IMR-90 (cell line): ENCODE measurements at regions not wholly inside any gene's neighbourhood (a gene's known extent, or its start where the extent isn't known, plus 50 kb on each side); places are given as distances from the start of the nearest gene placed in this dataset.

Experiments
- BHLHE40 ChIP-seq: fragments of 150-350 bp; IDR thresholded peaks from 2 replicates; pipeline ENCODE4 v1.6.1; 2016; ENCODE audit warnings: mild to moderate bottlenecking, low read depth, low read length
- CTCF ChIP-seq: conservative IDR thresholded peaks from 2 replicates; pipeline ENCODE4 v1.5.1; 2012; ENCODE audit warnings: mild to moderate bottlenecking, low read depth, low read length, improper control_type of control experiment
- ELK1 ChIP-seq: fragments of 150-350 bp; IDR thresholded peaks from 2 replicates; pipeline ENCODE4 v1.6.1; 2016; ENCODE audit warnings: low read depth, mild to moderate bottlenecking, low read length, moderate library complexity, borderline replicate concordance
- FOS ChIP-seq: fragments of 150-350 bp; IDR thresholded peaks from 2 replicates; pipeline ENCODE4 v1.6.1; 2016; ENCODE audit warnings: low read depth, low read length
- MAZ ChIP-seq: IDR thresholded peaks from 2 replicates; pipeline ENCODE4 v1.6.1; 2012; ENCODE audit warnings: low read depth, mild to moderate bottlenecking, low read length, improper control_type of control experiment, moderate library complexity, borderline replicate concordance
- MXI1 ChIP-seq: IDR thresholded peaks from 2 replicates; pipeline ENCODE4 v1.6.1; 2012; ENCODE audit warnings: low read depth, mild to moderate bottlenecking, low read length, moderate library complexity, borderline replicate concordance
- POLR2A ChIP-seq: IDR thresholded peaks from 2 replicates; pipeline ENCODE4 v1.6.1; 2012; ENCODE audit warnings: mild to moderate bottlenecking, low read depth, low read length
- RAD21 ChIP-seq: IDR thresholded peaks from 2 replicates; pipeline ENCODE4 v1.6.1; 2012; ENCODE audit warnings: low read length, improper control_type of control experiment
- RCOR1 ChIP-seq: IDR thresholded peaks from 2 replicates; pipeline ENCODE4 v1.6.1; 2012; ENCODE audit warnings: mild to moderate bottlenecking, low read length, improper control_type of control experiment; ENCODE audit not compliant: insufficient replicate concordance
- RFX5 ChIP-seq: IDR thresholded peaks from 2 replicates; pipeline ENCODE4 v1.8.0; 2012; ENCODE audit warnings: low read depth, mild to moderate bottlenecking, low read length, moderate library complexity
- USF2 ChIP-seq: fragments of 150-350 bp; IDR thresholded peaks from 2 replicates; pipeline ENCODE4 v1.6.1; 2017; ENCODE audit warnings: mild to moderate bottlenecking, antibody characterized with exemption, low read length, low read depth

GRCh38 chr11:86152006-86152862, 83.3 kb upstream of the PICALM start:
- TF ChIP-seq CTCF, result no peak
- TF ChIP-seq POLR2A, result no peak
- TF ChIP-seq RFX5, result no peak
- no peak for TF ChIP-seq USF2
- no peak for TF ChIP-seq RCOR1
- TF ChIP-seq FOS, result no peak
- TF ChIP-seq RAD21, result no peak
- no peak for TF ChIP-seq MXI1
- TF ChIP-seq BHLHE40, result no peak
- TF ChIP-seq ELK1, result no peak
- no peak for TF ChIP-seq MAZ
